ENCODE measurements at regions not wholly inside any gene's neighbourhood (a gene's known extent, or its start where the extent isn't known, plus 50 kb on each side); places are given as distances from the start of the nearest gene placed in this dataset.
"Not testable (repeated sequence)": the region's sequence is repeated elsewhere in the genome, so short reads cannot be mapped to it uniquely, and the experiment has no call there.

DNA sequence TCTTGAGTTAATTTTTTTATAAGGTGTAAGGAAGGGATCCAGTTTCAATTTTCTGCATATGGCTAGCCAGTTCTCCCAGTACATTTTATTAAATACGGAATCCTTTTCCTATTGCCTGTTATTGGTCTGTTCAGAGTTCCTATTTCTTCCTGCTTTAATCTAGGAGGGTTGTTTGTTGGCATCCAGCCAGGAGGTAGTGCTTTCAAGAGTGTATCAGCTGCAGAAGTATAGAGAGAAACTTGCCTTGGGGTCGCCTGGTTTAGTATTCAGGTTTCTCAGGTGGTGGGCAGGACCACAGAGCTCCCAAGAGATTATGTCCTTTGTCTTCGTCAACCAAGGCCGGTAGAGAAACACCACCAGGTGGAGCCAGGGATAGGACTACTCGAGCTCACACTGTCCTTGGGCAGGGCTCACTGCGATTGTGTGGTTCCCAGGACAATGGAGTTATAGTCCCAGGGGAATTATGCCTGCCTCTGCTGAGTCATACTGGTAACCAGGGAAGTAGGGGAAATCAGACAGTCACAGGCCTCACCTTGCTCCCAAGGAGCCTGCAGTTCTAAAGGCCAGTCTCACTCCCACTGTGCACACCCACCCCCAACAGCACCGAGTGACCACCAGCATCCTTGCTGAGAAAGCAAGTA lies 168.1 kb downstream of the VSIG4 start:
- TF ChIP-seq GATA1 (IDR thresholded peaks at IDR 0.05; ENCODE audit: low read depth, low read length) (no peak), POLR2A (IDR thresholded peaks at IDR 0.05; ENCODE audit: low read length) (no peak)
- peak; percentile 3 to 14 for DNase-seq

DNA sequence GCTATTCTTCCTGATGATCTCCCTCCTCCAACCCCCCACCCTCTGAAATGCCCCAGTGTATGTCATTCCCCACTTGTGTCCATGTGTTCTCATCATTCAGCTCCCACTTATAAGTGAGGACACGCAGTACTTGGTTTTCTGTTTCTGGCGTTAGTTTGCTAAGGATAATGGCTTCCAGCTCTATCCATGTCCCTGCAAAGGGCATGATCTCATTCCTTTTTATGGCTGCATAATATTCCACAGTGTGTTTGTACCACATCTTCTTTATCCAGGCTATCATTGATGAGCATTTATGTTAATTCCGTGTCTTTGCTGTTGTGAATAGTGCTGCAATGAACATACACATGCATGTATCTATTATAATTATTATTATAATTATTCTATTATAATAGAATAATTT lies 169.3 kb downstream of the VSIG4 start:
- not testable (repeated sequence) for DNase-seq

DNA sequence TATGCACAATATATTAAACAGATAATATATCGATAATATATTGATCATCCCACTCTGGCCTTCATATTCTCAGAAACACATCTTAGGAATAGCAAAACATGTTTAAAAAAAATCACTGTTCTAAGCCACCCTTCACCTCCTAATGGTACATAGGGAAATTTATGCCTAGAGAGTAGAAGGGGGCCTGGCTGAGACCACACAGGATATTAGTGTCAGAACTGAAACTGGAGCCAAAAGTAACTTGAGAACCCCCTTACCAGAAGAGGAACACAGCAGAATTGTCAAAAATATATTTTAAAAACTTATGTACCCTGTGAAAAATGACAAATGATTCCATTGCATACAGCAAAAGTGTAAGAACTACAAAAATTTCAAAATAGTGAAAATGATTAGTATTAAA lies 173.1 kb downstream of the VSIG4 start:
- TF ChIP-seq POLR2A (IDR thresholded peaks at IDR 0.05; ENCODE audit: low read length) (no peak), GATA1 (IDR thresholded peaks at IDR 0.05; ENCODE audit: low read depth, low read length) (no peak)
- DNase-seq, result no peak

DNA sequence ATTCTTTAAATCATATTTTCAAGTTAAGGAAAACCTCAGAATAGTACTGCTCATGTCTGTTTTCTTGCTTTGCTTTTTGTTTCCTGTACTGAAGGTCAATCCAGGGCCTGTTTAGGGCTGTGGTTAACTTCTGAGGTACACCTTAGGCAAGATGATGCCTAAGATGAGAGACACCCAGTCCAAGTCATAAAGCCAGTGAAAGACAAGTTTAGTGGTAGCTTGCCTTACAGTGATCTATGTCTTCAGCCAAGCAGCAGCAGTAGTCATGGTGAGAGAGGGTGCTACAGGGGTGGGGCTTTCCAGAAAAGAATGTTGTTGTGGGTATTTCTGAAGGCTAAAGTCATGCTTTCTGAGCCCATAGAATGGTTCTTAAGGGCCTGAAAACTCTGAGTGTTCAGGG lies 173.7 kb downstream of the VSIG4 start:
- no peak for TF ChIP-seq POLR2A (IDR thresholded peaks at IDR 0.05; ENCODE audit: low read length)
- TF ChIP-seq GATA1 (IDR thresholded peaks at IDR 0.05; ENCODE audit: low read depth, low read length), result no peak
- no peak for DNase-seq

- no peak for DNase-seq
- TF ChIP-seq POLR2A (IDR thresholded peaks at IDR 0.05; ENCODE audit: low read length), result no peak
- no peak for TF ChIP-seq GATA1 (IDR thresholded peaks at IDR 0.05; ENCODE audit: low read depth, low read length)
These were observed 177.2 kb downstream of the VSIG4 start for GRCh38 chrX:65862638-65863037.

- TF ChIP-seq GATA1 (IDR thresholded peaks at IDR 0.05; ENCODE audit: low read depth, low read length), result no peak
- TF ChIP-seq POLR2A (IDR thresholded peaks at IDR 0.05; ENCODE audit: low read length), result no peak
These were observed 180.6 kb downstream of the VSIG4 start for GRCh38 chrX:65859299-65859698.

GRCh38 chrX:65854437-65854836 lies 185.4 kb downstream of the VSIG4 start:
- DNase-seq, result not testable (repeated sequence)

More at GRCh38 chrX:65859299-65859698, 180.6 kb downstream of the VSIG4 start:
- no peak for DNase-seq

DNA sequence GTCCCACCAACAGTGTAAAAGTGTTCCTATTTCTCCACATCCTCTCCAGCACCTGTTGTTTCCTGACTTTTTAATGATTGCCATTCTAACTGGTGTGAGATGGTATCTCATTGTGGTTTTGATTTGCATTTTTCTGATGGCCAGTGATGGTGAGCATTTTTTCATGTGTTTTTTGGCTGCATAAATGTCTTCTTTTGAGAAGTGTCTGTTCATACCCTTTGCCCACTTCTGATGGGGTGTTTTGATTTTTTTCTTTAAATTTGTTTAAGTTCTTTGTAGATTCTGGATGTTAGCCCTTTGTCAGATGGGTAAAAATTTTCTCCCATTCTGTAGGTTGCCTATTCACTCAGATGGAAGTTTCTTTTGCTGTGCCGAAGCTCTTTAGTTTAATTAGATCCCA lies 183.9 kb downstream of the MSN start:
- not testable (repeated sequence) for DNase-seq

GRCh38 chrX:65850821-65851220 lies 183.4 kb downstream of the MSN start:
- not testable (repeated sequence) for DNase-seq

DNA sequence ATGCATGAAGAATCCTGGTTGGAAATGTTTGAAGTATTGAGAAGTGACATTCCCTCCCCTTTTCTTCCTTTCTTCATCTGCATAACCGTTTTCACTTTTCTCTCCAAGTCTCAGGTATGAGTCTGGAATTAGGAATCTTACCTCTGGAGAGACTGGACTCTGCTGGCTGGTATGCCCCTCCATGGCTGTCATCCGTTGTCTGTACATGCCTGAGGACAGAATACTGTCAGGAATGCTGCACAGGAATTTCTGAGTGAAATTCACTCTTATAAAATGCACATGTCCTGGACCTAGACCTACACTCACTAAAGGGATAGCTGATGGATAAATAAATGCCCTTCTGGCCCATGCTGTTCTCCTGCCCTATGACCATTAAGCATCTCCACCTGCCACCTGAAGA lies 179.5 kb downstream of the MSN start:
- no peak for DNase-seq

GRCh38 chrX:65841263-65841662 lies 173.8 kb downstream of the MSN start:
- TF ChIP-seq POLR2A (IDR thresholded peaks at IDR 0.05; ENCODE audit: low read length) (no peak), GATA1 (IDR thresholded peaks at IDR 0.05; ENCODE audit: low read depth, low read length) (no peak)
- no peak for DNase-seq

More for the DNA sequence above, 179.5 kb downstream of the MSN start:
- TF ChIP-seq GATA1 (IDR thresholded peaks at IDR 0.05; ENCODE audit: low read depth, low read length) (no peak), POLR2A (IDR thresholded peaks at IDR 0.05; ENCODE audit: low read length) (no peak)

DNA sequence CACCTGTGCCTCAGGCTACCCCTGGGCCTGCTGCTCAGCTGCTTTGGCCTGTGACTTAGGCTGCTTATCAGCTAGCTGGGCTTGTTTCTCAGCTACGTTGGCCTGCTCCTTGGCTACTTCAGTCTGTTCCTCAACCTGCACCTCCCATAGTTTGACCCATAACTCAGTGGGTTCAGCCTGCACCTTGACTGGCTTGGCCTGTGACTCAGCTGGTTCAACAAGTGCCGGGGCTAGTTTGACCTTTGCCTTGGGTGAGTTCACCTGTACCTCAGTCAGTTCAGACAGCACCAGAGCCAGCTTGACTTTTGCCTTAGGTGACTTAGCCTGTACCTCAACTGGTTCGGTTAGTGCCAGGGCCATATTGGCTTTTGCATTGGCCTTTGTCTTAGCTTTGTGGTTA lies 171.2 kb downstream of the MSN start:
- no peak for TF ChIP-seq POLR2A (IDR thresholded peaks at IDR 0.05; ENCODE audit: low read length)
- TF ChIP-seq GATA1 (IDR thresholded peaks at IDR 0.05; ENCODE audit: low read depth, low read length), result no peak
- no peak for DNase-seq

GRCh38 chrX:65837875-65838549 lies 170.6 kb downstream of the MSN start:
- TF ChIP-seq GATA1 (IDR thresholded peaks at IDR 0.05; ENCODE audit: low read depth, low read length) (no peak), POLR2A (IDR thresholded peaks at IDR 0.05; ENCODE audit: low read length) (no peak)
- no peak for DNase-seq

GRCh38 chrX:65831268-65831667 lies 163.8 kb downstream of the MSN start:
- DNase-seq, result no peak
- TF ChIP-seq POLR2A (IDR thresholded peaks at IDR 0.05; ENCODE audit: low read length), result no peak
- TF ChIP-seq GATA1 (IDR thresholded peaks at IDR 0.05; ENCODE audit: low read depth, low read length), result no peak

GRCh38 chrX:65828599-65828998 lies 161.1 kb downstream of the MSN start:
- no peak for DNase-seq
- TF ChIP-seq POLR2A (IDR thresholded peaks at IDR 0.05; ENCODE audit: low read length) (no peak), GATA1 (IDR thresholded peaks at IDR 0.05; ENCODE audit: low read depth, low read length) (no peak)

DNA sequence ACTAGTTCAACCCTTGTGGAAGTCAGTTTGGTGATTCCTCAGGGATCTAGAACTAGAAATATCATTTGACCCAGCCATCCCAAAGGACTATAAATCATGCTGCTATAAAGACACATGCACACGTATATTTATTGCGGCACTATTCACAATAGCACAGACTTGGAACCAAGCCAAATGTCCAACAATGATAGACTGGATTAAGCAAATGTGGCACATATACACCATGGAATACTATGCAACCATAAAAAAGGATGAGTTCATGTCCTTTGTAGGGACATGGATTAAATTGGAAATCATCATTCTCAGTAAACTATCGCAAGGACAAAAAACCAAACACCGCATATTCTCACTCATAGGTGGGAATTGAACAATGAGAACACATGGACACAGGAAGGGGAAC lies 157.8 kb downstream of the MSN start:
- DNase-seq, result not testable (repeated sequence)
